ENCODE measurements at regions not wholly inside any gene's neighbourhood (a gene's known extent, or its start where the extent isn't known, plus 50 kb on each side); places are given as distances from the start of the nearest gene placed in this dataset.

DNA sequence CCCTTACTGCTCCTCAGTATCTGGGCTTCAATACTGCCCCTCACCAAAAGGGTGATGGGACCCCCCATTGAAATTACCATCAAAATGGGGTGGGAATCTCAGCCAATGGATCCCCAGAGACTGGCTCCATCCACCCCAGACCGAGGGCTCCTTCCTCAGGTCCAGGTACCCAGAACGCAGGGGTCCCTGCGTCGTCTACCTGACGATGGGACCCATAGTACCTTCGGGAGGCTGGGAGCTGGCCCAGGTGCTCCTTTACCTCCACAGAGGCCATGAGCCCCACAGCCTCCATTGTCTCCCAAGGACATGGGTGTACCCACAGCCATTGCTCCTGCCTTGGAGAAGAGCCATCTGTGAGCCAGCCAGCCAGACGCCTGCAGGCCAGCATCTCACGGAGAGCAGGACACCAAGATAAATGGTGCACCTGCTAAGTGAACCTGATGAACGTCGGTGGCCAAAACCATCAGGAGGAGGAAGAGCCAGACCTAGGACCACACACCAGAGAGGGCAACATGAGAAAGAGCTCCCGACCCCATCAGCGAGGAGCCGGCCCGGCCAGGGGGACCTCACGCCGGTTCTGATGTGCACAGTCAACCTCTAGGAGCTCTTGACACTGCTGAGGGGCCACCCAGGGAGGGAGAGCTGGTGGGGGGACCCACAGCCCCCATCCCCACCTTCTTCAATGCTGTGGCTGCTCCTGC, 156.8 kb upstream of the SOX1 start:
- H3K36me3 ChIP-seq (replicated peaks in 1 of 2; ENCODE audit: insufficient read depth in 1 of 2, low read depth in 2 of 2) = no peaks in the 10 kb centered on the region
- H3K4me1 ChIP-seq = no peaks in the 10 kb centered on the region
- TF ChIP-seq, protein P1, sequence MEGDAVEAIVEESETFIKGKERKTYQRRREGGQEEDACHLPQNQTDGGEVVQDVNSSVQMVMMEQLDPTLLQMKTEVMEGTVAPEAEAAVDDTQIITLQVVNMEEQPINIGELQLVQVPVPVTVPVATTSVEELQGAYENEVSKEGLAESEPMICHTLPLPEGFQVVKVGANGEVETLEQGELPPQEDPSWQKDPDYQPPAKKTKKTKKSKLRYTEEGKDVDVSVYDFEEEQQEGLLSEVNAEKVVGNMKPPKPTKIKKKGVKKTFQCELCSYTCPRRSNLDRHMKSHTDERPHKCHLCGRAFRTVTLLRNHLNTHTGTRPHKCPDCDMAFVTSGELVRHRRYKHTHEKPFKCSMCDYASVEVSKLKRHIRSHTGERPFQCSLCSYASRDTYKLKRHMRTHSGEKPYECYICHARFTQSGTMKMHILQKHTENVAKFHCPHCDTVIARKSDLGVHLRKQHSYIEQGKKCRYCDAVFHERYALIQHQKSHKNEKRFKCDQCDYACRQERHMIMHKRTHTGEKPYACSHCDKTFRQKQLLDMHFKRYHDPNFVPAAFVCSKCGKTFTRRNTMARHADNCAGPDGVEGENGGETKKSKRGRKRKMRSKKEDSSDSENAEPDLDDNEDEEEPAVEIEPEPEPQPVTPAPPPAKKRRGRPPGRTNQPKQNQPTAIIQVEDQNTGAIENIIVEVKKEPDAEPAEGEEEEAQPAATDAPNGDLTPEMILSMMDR (IDR thresholded peaks at IDR 0.05) = no peak
- TF ChIP-seq POLR2A (IDR thresholded peaks at IDR 0.05) = no peak
- no peaks in the 10 kb centered on the region for H3K27me3 ChIP-seq
- H3K9me3 ChIP-seq = no peaks in the 10 kb centered on the region
- no peak overlapping the region for H3K27ac ChIP-seq
- 57 to 70% methylated on average over 6 to 16 of the region's 16 CpGs for WGBS, 2 donors
- ATAC-seq (no peak), DNase-seq (peak in 1 of 4 donors; percentile 8)
- intact Hi-C loops (cut with DNase I) = no loop called here
- H3K4me3 ChIP-seq = no peak overlapping the region

DNA sequence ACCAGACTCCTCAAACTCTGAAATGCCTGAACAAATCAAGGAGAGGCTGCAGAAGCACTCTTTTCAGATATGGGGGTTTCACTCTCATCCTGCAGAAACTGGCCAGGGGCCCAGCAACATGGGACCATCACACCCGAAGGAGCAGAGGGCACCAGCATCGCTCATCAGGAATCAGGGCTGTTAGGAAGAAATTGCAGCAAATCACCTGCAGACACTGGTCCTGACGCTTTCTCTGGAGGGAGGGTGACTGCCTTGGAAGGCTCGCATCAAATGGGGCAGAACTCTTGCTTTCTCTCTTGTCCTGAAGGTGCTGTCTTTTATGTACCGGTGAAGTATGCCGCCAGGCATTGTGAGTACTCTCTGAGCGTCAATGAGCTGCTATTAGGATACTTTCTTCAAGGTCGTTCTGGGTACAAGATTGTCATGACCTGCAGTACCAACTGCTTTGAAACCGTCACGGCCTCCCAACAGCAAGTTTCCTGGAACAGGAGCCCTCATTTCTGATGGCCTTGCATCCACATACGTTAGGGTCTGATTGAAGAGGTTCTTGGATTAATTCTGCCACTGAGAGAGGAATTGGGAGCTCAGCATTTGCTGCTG, 155.7 kb upstream of the SOX1 start:
- no peak overlapping the region for H3K4me3 ChIP-seq
- intact Hi-C loops (cut with DNase I) = no loop called here
- H3K4me1 ChIP-seq = no peaks in the 10 kb centered on the region
- no peak overlapping the region for H3K27ac ChIP-seq
- H3K9me3 ChIP-seq = no peaks in the 10 kb centered on the region
- no peak for TF ChIP-seq POLR2A (IDR thresholded peaks at IDR 0.05)
- TF ChIP-seq, protein P1 (IDR thresholded peaks at IDR 0.05) = no peak
- ATAC-seq = no peak
- H3K27me3 ChIP-seq = no peaks in the 10 kb centered on the region
- WGBS, 2 donors = 52 to 53% methylated on average over 9 to 11 of the region's 11 CpGs
- H3K36me3 ChIP-seq (replicated peaks in 1 of 2; ENCODE audit: insufficient read depth in 1 of 2, low read depth in 2 of 2) = no peaks in the 10 kb centered on the region
- DNase-seq = peak in 1 of 4 donors; percentile 1

DNA sequence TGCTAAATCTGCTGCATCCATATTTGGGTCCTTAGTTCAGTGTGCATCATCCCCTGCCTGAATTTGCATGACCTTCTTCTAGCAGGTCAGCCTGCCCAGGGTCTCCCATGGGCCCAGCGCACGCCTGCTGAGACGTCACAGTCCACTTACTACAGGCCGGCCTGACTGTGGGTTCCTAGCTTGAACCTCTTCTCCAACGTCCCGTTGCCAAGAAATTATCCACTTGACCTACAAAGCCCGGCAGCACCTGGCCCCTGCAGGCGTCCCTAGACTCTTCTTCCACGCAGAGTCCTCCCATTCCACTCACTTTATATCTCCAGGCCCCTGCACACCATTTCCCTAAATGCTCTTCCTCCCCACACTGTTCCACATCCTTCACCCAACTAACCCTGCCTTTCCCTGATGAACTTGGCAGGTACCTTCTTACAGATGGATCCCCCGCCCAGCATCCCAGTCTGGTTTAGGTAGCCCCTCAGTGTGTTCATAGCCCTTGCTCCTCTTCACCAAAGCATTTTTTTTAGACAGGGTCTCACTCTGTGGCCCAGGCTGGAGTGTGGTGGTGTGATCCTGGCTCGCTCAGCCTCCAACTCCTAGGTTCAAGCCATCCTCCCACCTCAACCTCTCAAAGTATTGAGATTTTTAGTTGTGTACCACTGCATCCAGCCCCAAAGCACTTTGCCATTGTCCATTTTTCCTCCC, 155.0 kb upstream of the SOX1 start:
- intact Hi-C loops (cut with DNase I) = no loop called here
- DNase-seq (peak in 1 of 4 donors; percentile 5), ATAC-seq (no peak)

GRCh38 chr13:111912453-111912866, 154.5 kb upstream of the SOX1 start:
- no peaks in the 10 kb centered on the region for H3K4me1 ChIP-seq
- no peaks in the 10 kb centered on the region for H3K36me3 ChIP-seq (replicated peaks in 1 of 2; ENCODE audit: insufficient read depth in 1 of 2, low read depth in 2 of 2)
- no peak overlapping the region for H3K4me3 ChIP-seq
- WGBS, 2 donors = 79 to 82% methylated on average over 12 to 16 of the region's 16 CpGs
- no peaks in the 10 kb centered on the region for H3K27me3 ChIP-seq
- H3K9me3 ChIP-seq = no peaks in the 10 kb centered on the region
- peak in 1 of 4 donors; percentile 5 for DNase-seq
- no peak overlapping the region for H3K27ac ChIP-seq
- no peak for ATAC-seq
- TF ChIP-seq, protein P1 (IDR thresholded peaks at IDR 0.05) = no peak
- intact Hi-C loops (cut with DNase I) = no loop called here

More for the DNA sequence above, 155.0 kb upstream of the SOX1 start:
- whole genome bisulfite sequencing, 2 donors = 71 to 78% methylated on average over 11 of the region's 11 CpGs
- no peak for TF ChIP-seq POLR2A (IDR thresholded peaks at IDR 0.05)
- TF ChIP-seq, protein P1 (IDR thresholded peaks at IDR 0.05) = no peak
- H3K4me3 ChIP-seq = no peak overlapping the region
- no peaks in the 10 kb centered on the region for H3K4me1 ChIP-seq
- H3K9me3 ChIP-seq = no peaks in the 10 kb centered on the region
- no peak overlapping the region for H3K27ac ChIP-seq
- H3K36me3 ChIP-seq (replicated peaks in 1 of 2; ENCODE audit: insufficient read depth in 1 of 2, low read depth in 2 of 2) = no peaks in the 10 kb centered on the region
- H3K27me3 ChIP-seq = no peaks in the 10 kb centered on the region

Data from body of pancreas (tissue), 4 donors.